ENCODE measurements at regions not wholly inside any gene's neighbourhood (a gene's known extent, or its start where the extent isn't known, plus 50 kb on each side); places are given as distances from the start of the nearest gene placed in this dataset.

GRCh38 chr10:128993443-128993842 lies 473.6 kb upstream of the MGMT start:
- no peak for TF ChIP-seq HOXD1 (CRISPR knock-in tag; IDR thresholded peaks at IDR 0.05)
- no peak for TF ChIP-seq IRX3 (CRISPR knock-in tag; IDR thresholded peaks at IDR 0.05; ENCODE audit: borderline replicate concordance, low read depth)
- TF ChIP-seq PHF21A (CRISPR knock-in tag; IDR thresholded peaks at IDR 0.05): no peak
- TF ChIP-seq ZNF280B (CRISPR knock-in tag; IDR thresholded peaks at IDR 0.05; ENCODE audit: borderline replicate concordance): no peak

Measured in HepG2 (cell line).